GM10266 (cell line): ENCODE measurements at regions not wholly inside any gene's neighbourhood (a gene's known extent, or its start where the extent isn't known, plus 50 kb on each side); places are given as distances from the start of the nearest gene placed in this dataset.

Experiments used
- DNase-seq: peaks from one replicate; pipeline ENCODE4 v3.0.0; 2012; ENCODE audit errors: extremely low spot score
- CTCF ChIP-seq: IDR thresholded peaks from 2 replicates; pipeline ENCODE4 v1.5.1; 2012; ENCODE audit warnings: mild to moderate bottlenecking, low read depth; ENCODE audit not compliant: control insufficient read depth, insufficient read depth; ENCODE audit errors: missing control alignments

DNA sequence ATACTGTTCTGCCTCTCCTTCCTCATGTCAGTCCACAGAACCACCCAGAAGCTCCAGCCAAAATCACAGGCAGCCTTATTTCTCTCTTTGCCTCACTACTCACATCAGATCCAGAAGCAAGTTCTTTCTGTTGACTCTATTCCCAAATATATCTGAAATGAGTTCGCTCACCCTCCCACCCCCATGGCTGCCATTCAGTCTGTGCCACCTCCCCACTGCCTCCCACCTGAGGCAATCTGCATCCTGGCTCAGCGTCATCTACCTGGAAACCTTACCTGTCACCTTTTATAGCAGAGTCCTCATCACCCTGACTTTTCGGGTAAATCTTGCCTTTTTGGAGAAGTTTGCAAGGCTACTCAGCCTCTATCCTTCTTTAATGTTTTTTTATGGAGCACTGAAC, 501.8 kb downstream of the BCL11B start:
- no peak for TF ChIP-seq CTCF
- DNase-seq = no peak

DNA sequence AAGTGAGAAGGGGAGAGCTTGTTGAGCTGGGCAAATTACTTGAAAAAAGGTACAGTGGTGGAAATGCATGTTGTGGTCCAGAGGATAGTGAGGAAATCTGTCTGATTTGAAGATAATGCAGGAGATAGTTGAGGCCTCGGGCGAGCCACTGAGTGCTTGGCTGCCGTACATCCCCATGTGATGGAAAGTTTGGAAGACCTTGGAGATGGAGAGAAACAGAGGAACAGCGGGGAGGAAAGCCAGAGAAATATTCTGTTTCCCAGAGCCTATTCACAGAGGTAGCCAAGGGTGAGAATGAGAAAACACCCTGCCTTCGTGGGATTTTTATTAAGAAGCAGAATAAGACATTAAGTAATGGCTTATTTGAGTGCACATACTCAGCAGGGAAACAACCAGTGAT, 498.2 kb downstream of the BCL11B start:
- TF ChIP-seq CTCF = no peak
- DNase-seq = no peak

GRCh38 chr14:98775892-98776291, 496.1 kb downstream of the BCL11B start:
- no peak for TF ChIP-seq CTCF
- DNase-seq = no peak

GRCh38 chr14:98782062-98782461, 489.9 kb downstream of the BCL11B start:
- no peak for TF ChIP-seq CTCF
- DNase-seq = no peak

GRCh38 chr14:98785578-98785977, 486.4 kb downstream of the BCL11B start:
- no peak for TF ChIP-seq CTCF
- no peak for DNase-seq

GRCh38 chr14:98786456-98786855, 485.5 kb downstream of the BCL11B start:
- TF ChIP-seq CTCF = no peak
- no peak for DNase-seq

DNA sequence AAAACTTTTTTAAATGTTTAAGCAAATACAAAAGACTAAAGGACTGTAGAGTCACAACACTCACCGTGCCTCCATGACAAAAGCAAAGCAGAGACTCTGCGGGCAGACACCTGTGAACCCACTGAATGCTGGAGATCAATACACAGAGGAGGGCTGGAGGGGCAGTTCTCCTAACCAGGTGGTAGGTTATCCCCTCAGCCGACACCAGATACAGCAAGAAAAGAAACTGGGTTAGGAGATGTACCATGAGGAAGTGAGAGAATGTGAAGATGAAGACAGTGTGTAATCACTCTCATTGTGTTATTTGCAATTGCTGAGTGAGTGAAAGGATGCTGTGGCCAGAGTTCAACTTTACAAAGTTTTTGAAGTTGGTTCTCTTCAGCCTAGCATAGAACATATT, 480.3 kb downstream of the BCL11B start:
- no peak for TF ChIP-seq CTCF
- DNase-seq = no peak

DNA sequence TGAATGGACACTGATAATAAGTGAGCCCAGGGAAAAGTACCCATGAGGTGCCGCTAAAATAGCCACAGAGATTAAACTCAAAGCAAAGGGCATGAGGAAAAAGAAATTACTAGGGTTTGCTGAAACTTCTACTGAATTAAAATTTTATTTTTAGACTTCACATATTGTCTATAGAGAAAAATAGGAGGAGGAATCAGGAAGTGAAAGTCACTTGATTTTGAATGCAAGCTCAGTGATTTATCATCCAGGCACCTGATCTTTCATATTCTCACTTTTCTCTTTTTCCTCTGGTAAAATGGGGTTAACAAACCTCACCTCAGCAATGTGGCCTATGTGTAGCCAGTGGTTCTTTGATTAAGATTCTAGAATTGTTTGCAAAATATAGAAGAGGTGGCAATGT, 479.8 kb downstream of the BCL11B start:
- no peak for TF ChIP-seq CTCF
- DNase-seq = no peak
